Naive B cell (primary cell): ENCODE measurements at regions not wholly inside any gene's neighbourhood (a gene's known extent, or its start where the extent isn't known, plus 50 kb on each side); places are given as distances from the start of the nearest gene placed in this dataset.

Source experiments
- ATAC-seq, 2 donors: fragments of 150-1000 bp; cut with Tn5 transposase; 2 replicates each; pipeline ENCODE4 v1.10.0; 2021; ENCODE audit warnings: low read depth in 2 of 2, mild to moderate bottlenecking in 2 of 2, moderate library complexity in 2 of 2
- DNase-seq: peaks from one replicate; pipeline ENCODE4 v3.0.0; 2022
- H3K27ac Mint-ChIP-seq, 6 donors: one replicate each; pipeline ENCODE4 v1.8.0; 2020 to 2022; ENCODE audit warnings: mild to moderate bottlenecking in 6 of 6, mixed read lengths in 6 of 6, moderate library complexity in 5 of 6, inconsistent platforms in 2 of 6
- H3K27me3 Mint-ChIP-seq, 3 donors: one replicate each; pipeline ENCODE4 v1.8.0; 2021 to 2022; ENCODE audit warnings: mixed read lengths in 3 of 3, mild to moderate bottlenecking in 1 of 3
- H3K36me3 Mint-ChIP-seq, 2 donors: one replicate each; pipeline ENCODE4 v1.8.0; 2020 to 2022; ENCODE audit warnings: mixed read lengths in 2 of 2, inconsistent platforms in 1 of 2, mild to moderate bottlenecking in 1 of 2
- H3K4me1 Mint-ChIP-seq, 3 donors: one replicate each; pipeline ENCODE4 v1.8.0; 2020 to 2022; ENCODE audit warnings: mixed read lengths in 3 of 3, inconsistent platforms in 1 of 3, mild to moderate bottlenecking in 1 of 3, moderate library complexity in 1 of 3
- H3K4me3 Mint-ChIP-seq, 8 donors: one replicate each; pipeline ENCODE4 v1.8.0; 2020 to 2022; ENCODE audit warnings: mild to moderate bottlenecking in 8 of 8, mixed read lengths in 8 of 8, moderate library complexity in 8 of 8, inconsistent platforms in 2 of 8
- H3K9me3 Mint-ChIP-seq, 7 donors: one replicate each; pipeline ENCODE4 v1.8.0; 2020 to 2022; ENCODE audit warnings: mixed read lengths in 7 of 7, mild to moderate bottlenecking in 5 of 7, inconsistent platforms in 2 of 7, moderate library complexity in 1 of 7

DNA sequence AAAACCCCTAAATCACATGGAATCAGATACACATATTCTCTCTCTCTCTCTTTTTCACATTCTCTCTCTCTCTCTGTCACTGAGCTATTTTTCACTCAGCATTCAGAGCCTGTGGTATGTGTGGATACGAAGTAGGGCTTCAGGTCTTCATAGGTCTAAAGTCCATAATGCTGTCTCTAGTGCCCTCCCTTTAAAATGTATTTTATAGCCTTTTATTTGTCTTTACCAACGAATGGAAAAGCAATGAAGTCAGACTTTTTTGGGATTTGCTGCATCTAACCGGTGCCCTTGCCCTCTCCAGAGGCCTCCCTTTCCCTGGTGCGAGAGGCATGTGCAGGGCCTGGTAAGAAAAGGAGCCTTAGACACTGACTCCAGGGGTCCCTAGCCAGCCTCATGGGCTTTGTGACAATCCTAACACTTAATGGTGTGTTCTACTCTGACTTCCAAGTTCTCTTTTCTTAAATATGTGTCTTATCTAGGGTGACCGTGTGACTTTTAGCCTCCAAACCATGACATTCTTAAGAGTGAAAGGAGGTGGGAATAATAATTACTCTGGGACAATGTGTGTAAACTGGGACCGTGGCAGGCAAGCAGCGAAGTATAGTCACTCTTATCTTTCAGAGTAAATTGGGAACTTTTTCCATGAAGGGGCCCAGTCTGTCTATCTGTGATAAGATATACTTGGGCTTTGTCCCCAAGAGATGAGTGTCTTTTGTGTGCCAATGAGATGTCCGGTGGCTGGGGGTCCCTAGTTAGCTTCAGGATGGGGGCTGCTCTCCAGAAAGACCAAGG, 101.1 kb downstream of the B3GNT2 start:
- Mint-ChIP-seq H3K27me3 (peaks cover 0 to 10% (median 0%) of the 10 kb centered on the region in 3 donors), H3K9me3 (no peaks in the 10 kb centered on the region), H3K36me3 (no peaks in the 10 kb centered on the region), H3K4me3 (no peak overlapping the region), H3K27ac (peak overlapping the region in 2 of 6 donors; percentile 33 to 46), H3K4me1 (peaks cover 3 to 20% (median 10%) of the 10 kb centered on the region in 3 donors)
- DNase-seq (no peak), ATAC-seq (no peak)

DNA sequence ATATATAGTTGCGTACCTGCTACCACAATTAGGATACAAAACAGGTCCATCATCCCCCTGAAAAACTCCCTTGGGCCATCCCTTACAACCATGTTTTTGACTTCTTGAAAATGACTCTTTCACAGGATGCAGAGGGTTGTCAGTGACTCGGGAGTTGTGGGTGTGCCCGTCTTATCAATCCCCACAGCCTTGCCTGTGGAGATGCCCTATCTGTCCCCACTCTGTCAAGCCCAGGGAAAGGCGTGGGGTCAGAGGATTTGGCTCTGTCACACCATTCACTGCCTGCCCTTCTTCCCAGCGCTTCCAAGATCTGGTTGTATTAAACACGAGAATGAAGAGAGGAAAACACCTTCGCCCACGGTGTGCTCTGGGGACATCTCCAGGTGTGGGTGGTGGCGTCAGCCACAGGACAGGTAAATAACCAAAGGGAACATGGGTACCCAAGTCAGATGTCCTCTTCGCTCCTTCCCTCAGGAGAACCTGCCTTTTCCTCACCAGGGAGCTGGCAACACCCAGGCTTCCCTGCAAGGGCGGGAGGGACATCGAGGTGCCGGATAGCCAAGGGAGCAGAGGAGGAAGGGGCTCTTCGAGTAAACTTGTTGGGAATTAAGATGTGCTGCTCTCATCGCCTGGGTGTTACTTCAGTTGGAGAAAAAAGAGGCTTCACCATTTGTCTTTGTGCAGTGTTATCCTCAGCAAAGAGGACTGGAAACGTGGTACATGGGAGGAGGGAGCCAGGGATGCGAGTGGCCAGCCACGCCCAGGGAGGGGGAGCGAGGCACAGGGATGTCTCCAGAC, 100.3 kb downstream of the B3GNT2 start:
- Mint-ChIP-seq H3K4me1 (peaks cover 3 to 20% (median 10%) of the 10 kb centered on the region in 3 donors), H3K36me3 (no peaks in the 10 kb centered on the region), H3K27me3 (peaks cover 0 to 10% (median 0%) of the 10 kb centered on the region in 3 donors), H3K27ac (peak overlapping the region in 2 of 6 donors; percentile 33 to 47), H3K9me3 (no peaks in the 10 kb centered on the region), H3K4me3 (no peak overlapping the region)
- no peak for DNase-seq
- ATAC-seq: no peak

- Mint-ChIP-seq H3K9me3 (no peaks in the 10 kb centered on the region), H3K4me1 (peaks cover 3 to 14% (median 10%) of the 10 kb centered on the region in 3 donors), H3K4me3 (peak overlapping the region; percentile 6 to 73 (median 61)), H3K36me3 (no peaks in the 10 kb centered on the region), H3K27ac (peak overlapping the region in 1 of 6 donors; percentile 52), H3K27me3 (peaks cover 0 to 10% (median 0%) of the 10 kb centered on the region in 3 donors)
- no peak for DNase-seq
- ATAC-seq: peak in 1 of 2 donors; percentile 36
Observed at GRCh38 chr2:62293490-62294271, 97.8 kb downstream of the B3GNT2 start.

DNA sequence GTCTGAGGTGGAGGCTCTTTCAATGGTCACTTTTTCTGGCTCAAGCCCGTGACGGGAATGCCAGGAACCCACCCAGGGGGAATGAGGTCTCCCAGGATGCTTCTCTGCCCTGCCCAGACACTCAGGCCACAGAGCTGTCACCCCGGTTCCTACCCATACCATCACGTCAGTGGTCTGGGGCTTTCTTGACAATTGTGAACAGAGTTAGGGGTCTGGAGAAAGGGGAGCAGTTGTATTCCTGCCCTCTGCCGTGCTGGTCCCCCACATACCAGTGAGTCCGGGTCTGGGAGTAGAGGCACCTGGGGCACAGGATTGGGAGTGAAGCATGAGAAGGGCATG, 97.2 kb downstream of the B3GNT2 start:
- H3K27me3 Mint-ChIP-seq: peaks cover 0 to 10% (median 0%) of the 10 kb centered on the region in 3 donors

DNA sequence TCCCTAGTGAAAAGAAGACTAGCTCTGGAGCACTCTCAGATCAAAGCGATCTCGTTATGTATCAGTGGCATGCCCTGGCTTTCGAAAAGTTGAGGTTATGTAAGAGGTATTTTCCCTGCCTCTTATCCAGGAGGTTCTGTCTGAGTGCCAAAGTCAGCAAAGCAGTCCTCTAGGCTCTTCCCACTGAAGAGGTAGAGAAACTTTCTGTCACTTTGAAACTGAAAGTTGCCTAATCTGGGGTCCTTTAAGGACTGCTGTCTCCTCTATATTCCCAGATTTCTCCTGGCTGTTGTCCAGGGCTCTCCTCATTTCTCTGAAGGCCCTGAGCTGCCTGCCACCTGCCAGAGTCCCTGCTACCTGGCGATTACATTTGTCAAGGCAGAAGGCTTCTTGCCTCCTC, 96.3 kb downstream of the B3GNT2 start:
- DNase-seq: no peak
- Mint-ChIP-seq H3K36me3 (peaks cover 0 to 5% of the 10 kb centered on the region in 2 donors), H3K4me1 (peaks cover 8 to 18% (median 17%) of the 10 kb centered on the region in 3 donors), H3K27ac (peak overlapping the region in 2 of 6 donors; percentile 22 to 87), H3K4me3 (peak overlapping the region in 1 of 8 donors; percentile 25), H3K27me3 (peaks cover 0 to 10% (median 0%) of the 10 kb centered on the region in 3 donors), H3K9me3 (peaks cover 0 to 3% (median 2%) of the 10 kb centered on the region in 7 donors)
- ATAC-seq: no peak

More for the DNA sequence above, 97.2 kb downstream of the B3GNT2 start:
- no peak for DNase-seq
- Mint-ChIP-seq H3K36me3 (no peaks in the 10 kb centered on the region), H3K4me1 (peaks cover 3 to 10% (median 9%) of the 10 kb centered on the region in 3 donors), H3K27ac (peak overlapping the region in 2 of 6 donors; percentile 18 to 42), H3K9me3 (no peaks in the 10 kb centered on the region), H3K4me3 (peak overlapping the region in 7 of 8 donors; percentile 32 to 73 (median 62))
- ATAC-seq: no peak

- no peak for DNase-seq
- Mint-ChIP-seq H3K9me3 (peaks cover 0 to 6% (median 2%) of the 10 kb centered on the region in 7 donors), H3K36me3 (peaks cover 0 to 8% of the 10 kb centered on the region in 2 donors), H3K4me1 (peaks cover 8 to 20% (median 17%) of the 10 kb centered on the region in 3 donors), H3K27me3 (peaks cover 0 to 8% (median 0%) of the 10 kb centered on the region in 3 donors), H3K27ac (peak overlapping the region in 4 of 6 donors; percentile 18 to 87 (median 34)), H3K4me3 (no peak overlapping the region)
- no peak for ATAC-seq
Observed at GRCh38 chr2:62291517-62292137, 95.7 kb downstream of the B3GNT2 start.

GRCh38 chr2:62291052-62291451, 95.1 kb downstream of the B3GNT2 start:
- Mint-ChIP-seq H3K4me3 (no peak overlapping the region), H3K27ac (peak overlapping the region in 1 of 6 donors; percentile 10), H3K27me3 (peaks cover 0 to 2% (median 0%) of the 10 kb centered on the region in 3 donors), H3K36me3 (peaks cover under 1 to 8% of the 10 kb centered on the region in 2 donors), H3K4me1 (peaks cover 8 to 20% (median 17%) of the 10 kb centered on the region in 3 donors), H3K9me3 (peaks cover 0 to 7% (median 6%) of the 10 kb centered on the region in 7 donors)
- DNase-seq (no peak), ATAC-seq (no peak)

- Mint-ChIP-seq H3K27me3 (no peaks in the 10 kb centered on the region), H3K4me1 (peaks cover 5 to 15% (median 15%) of the 10 kb centered on the region in 3 donors), H3K27ac (peak overlapping the region in 2 of 6 donors; percentile 26 to 77), H3K4me3 (no peak overlapping the region), H3K9me3 (peaks cover 7 to 29% (median 20%) of the 10 kb centered on the region in 7 donors), H3K36me3 (peaks cover 8 to 17% of the 10 kb centered on the region in 2 donors)
- DNase-seq (no peak), ATAC-seq (peak in 1 of 2 donors; percentile 18)
Observed at GRCh38 chr2:62287899-62288880, 92.3 kb downstream of the B3GNT2 start.

GRCh38 chr2:62287282-62287681, 91.4 kb downstream of the B3GNT2 start:
- no peaks in the 10 kb centered on the region for H3K27me3 Mint-ChIP-seq
- ATAC-seq (peak in 1 of 2 donors; percentile 35), DNase-seq (no peak)
- peaks cover 7 to 29% (median 21%) of the 10 kb centered on the region in 7 donors for H3K9me3 Mint-ChIP-seq
- no peak overlapping the region for H3K27ac Mint-ChIP-seq
- H3K36me3 Mint-ChIP-seq: peaks cover 8 to 17% of the 10 kb centered on the region in 2 donors
- no peak overlapping the region for H3K4me3 Mint-ChIP-seq
- H3K4me1 Mint-ChIP-seq: peaks cover 4 to 11% (median 11%) of the 10 kb centered on the region in 3 donors

- peaks cover 8 to 17% of the 10 kb centered on the region in 2 donors for H3K36me3 Mint-ChIP-seq
- H3K9me3 Mint-ChIP-seq: peaks cover 7 to 29% (median 21%) of the 10 kb centered on the region in 7 donors
- no peak overlapping the region for H3K4me3 Mint-ChIP-seq
- no peak for ATAC-seq
- peaks cover 4 to 11% (median 10%) of the 10 kb centered on the region in 3 donors for H3K4me1 Mint-ChIP-seq
- DNase-seq: no peak
- H3K27me3 Mint-ChIP-seq: no peaks in the 10 kb centered on the region
- H3K27ac Mint-ChIP-seq: peak overlapping the region in 1 of 6 donors; percentile 58
Observed at GRCh38 chr2:62286089-62286785, 90.3 kb downstream of the B3GNT2 start.

DNA sequence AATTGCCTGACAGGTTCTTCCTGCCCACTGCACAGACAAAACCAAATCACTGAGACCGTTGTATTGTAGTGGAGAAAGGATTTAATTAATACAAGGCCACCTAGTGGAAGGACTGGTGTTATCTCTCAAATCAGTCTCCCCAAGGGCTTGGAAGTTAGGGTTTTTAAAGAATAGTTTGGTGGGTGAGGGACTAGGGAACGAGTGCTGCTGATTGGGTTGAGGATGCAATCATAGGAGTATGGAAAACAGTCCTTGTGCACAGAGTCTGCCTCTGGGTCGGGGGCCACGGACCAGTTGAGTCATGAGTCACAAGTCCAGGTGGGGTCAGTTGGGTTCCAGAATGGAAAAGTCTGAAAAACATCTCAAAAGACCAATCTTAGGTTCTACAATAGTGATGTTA, 89.1 kb downstream of the B3GNT2 start:
- no peak overlapping the region for H3K27ac Mint-ChIP-seq
- DNase-seq (no peak), ATAC-seq (no peak)
- H3K36me3 Mint-ChIP-seq: peaks cover 8 to 19% of the 10 kb centered on the region in 2 donors
- H3K27me3 Mint-ChIP-seq: no peaks in the 10 kb centered on the region
- peaks cover 4 to 11% (median 10%) of the 10 kb centered on the region in 3 donors for H3K4me1 Mint-ChIP-seq
- H3K4me3 Mint-ChIP-seq: no peak overlapping the region
- H3K9me3 Mint-ChIP-seq: peaks cover 7 to 29% (median 22%) of the 10 kb centered on the region in 7 donors
